ENCODE measurements at regions not wholly inside any gene's neighbourhood (a gene's known extent, or its start where the extent isn't known, plus 50 kb on each side); places are given as distances from the start of the nearest gene placed in this dataset.

GRCh38 chr3:25117005-25117593 is 311.0 kb upstream of the RARB start:
- ChIA-PET POLR2A (no interaction called here), RAD21 (ENCODE audit: unreplicated experiment) (no interaction called here), CTCF (no interaction called here), SMC1A (ENCODE audit: uncharacterized antibody, unreplicated experiment) (no interaction called here)
- intact Hi-C loops (cut with micrococcal nuclease; ENCODE audit: unreplicated experiment) (no loop called here), in situ Hi-C loops (cut with MboI) (no loop called here)
- no peak for DNase-seq (ENCODE audit: low read depth, low spot score)
- H3K4me2 ChIP-seq (ENCODE audit: control insufficient read depth, insufficient read depth): no peak overlapping the region
- H3K9ac ChIP-seq (ENCODE audit: control insufficient read depth, insufficient read depth, low read length): no peak overlapping the region
- no TSS peak for BruUV-seq (replicated peaks)
- no peak overlapping the region for H2AFZ ChIP-seq (ENCODE audit: control insufficient read depth, low read depth, low read length)
- no peak overlapping the region for H3K27ac ChIP-seq (ENCODE audit: control insufficient read depth, insufficient read depth)
- no peaks in the 10 kb centered on the region for H3K36me3 ChIP-seq (ENCODE audit: control insufficient read depth in 2 of 2, insufficient read depth in 2 of 2, low read length in 1 of 2)
- H3K4me1 ChIP-seq (ENCODE audit: control insufficient read depth, insufficient read depth, low read length): no peaks in the 10 kb centered on the region
- no peak for ATAC-seq
- FAIRE-seq: no peak
- no peaks in the 10 kb centered on the region for H3K27me3 ChIP-seq (replicated peaks in 1 of 2; ENCODE audit: control insufficient read depth in 2 of 2, insufficient read depth in 2 of 2, low read length in 1 of 2)
- no peaks in the 10 kb centered on the region for H3K9me3 ChIP-seq (replicated peaks; ENCODE audit: control insufficient read depth, insufficient read depth, low read length)
- WGBS (ENCODE audit: insufficient coverage, insufficient replicate concordance, low lambda C conversion rate, missing lambda C conversion rate): 48% methylated on average over 4 of the region's 4 CpGs
- no peak overlapping the region for H3K4me3 ChIP-seq
- no peaks in the 10 kb centered on the region for H4K20me1 ChIP-seq (ENCODE audit: control insufficient read depth, insufficient read depth)
- no peaks in the 10 kb centered on the region for H3K79me2 ChIP-seq (ENCODE audit: control insufficient read depth, insufficient read depth, low read length)
- TF ChIP-seq CHD1 (IDR thresholded peaks at IDR 0.05; ENCODE audit: low read depth, low read length) (no peak), BRCA1 (IDR thresholded peaks at IDR 0.05; ENCODE audit: low read depth, low read length) (no peak), YBX1 (IDR thresholded peaks at IDR 0.05) (no peak), ZBED1 (IDR thresholded peaks at IDR 0.05; ENCODE audit: borderline replicate concordance) (no peak), RBBP5 (conservative IDR thresholded peaks at IDR 0.05) (no peak), TCF7 (IDR thresholded peaks at IDR 0.05; ENCODE audit: borderline replicate concordance) (no peak), CREB1 (IDR thresholded peaks at IDR 0.05; ENCODE audit: low read depth) (no peak), PAX5 (IDR thresholded peaks at IDR 0.05; ENCODE audit: borderline replicate concordance, low read depth, low read length) (no peak), TBL1XR1 (IDR thresholded peaks at IDR 0.05; ENCODE audit: low read depth, low read length) (no peak), MXI1 (IDR thresholded peaks at IDR 0.05; ENCODE audit: low read depth, low read length) (no peak), EZH2 (IDR thresholded peaks at IDR 0.05; ENCODE audit: borderline replicate concordance, control insufficient read depth, low read depth, low read length) (no peak), FOXK2 (IDR thresholded peaks at IDR 0.05) (no peak), RAD21 (IDR thresholded peaks at IDR 0.05; ENCODE audit: insufficient read depth, low read depth, low read length) (no peak), CUX1 (IDR thresholded peaks at IDR 0.05; ENCODE audit: insufficient replicate concordance, low read depth, low read length) (no peak), YY1 (IDR thresholded peaks at IDR 0.05; ENCODE audit: low read depth, low read length) (no peak), MYC (IDR thresholded peaks at IDR 0.05; ENCODE audit: insufficient read depth, insufficient read length, insufficient replicate concordance, low read length, severe bottlenecking) (no peak), ZNF687 (IDR thresholded peaks at IDR 0.05) (no peak), SMAD1 (IDR thresholded peaks at IDR 0.05; ENCODE audit: low read depth, partially characterized antibody) (no peak)

Measured in GM12878 (cell line).